MM.1S (cell line): ENCODE measurements at regions not wholly inside any gene's neighbourhood (a gene's known extent, or its start where the extent isn't known, plus 50 kb on each side); places are given as distances from the start of the nearest gene placed in this dataset.
"Not testable (repeated sequence)": the region's sequence is repeated elsewhere in the genome, so short reads cannot be mapped to it uniquely, and the experiment has no call there.

Source experiments
- DNase-seq: peaks from one replicate; pipeline ENCODE4 v3.0.0-alpha.2; 2015
- H2AFZ ChIP-seq: fragments of 300-600 bp; sonication (generic); 2 replicates; pipeline ENCODE4 v1.6.0; 2016; ENCODE audit warnings: antibody characterized with exemption, low read length
- H3F3A ChIP-seq: fragments of 300-600 bp; sonication (generic); 2 replicates; pipeline ENCODE4 v1.6.1; 2016; ENCODE audit warnings: mild to moderate bottlenecking, antibody characterized with exemption, low read length, moderate library complexity, mixed read lengths; ENCODE audit not compliant: insufficient read depth
- H3K27ac ChIP-seq: fragments of 300-600 bp; sonication (generic); 2 replicates; pipeline ENCODE4 v1.5.1; 2016; ENCODE audit warnings: mild to moderate bottlenecking, low read length
- H3K27me3 ChIP-seq: fragments of 300-600 bp; sonication (generic); replicated peaks from 2 replicates; pipeline ENCODE4 v1.6.0; 2016; ENCODE audit warnings: low read length; ENCODE audit not compliant: insufficient read depth
- H3K36me3 ChIP-seq: fragments of 300-600 bp; sonication (generic); replicated peaks from 2 replicates; pipeline ENCODE4 v1.6.1; 2016; ENCODE audit warnings: mild to moderate bottlenecking, low read length, mixed read lengths; ENCODE audit not compliant: insufficient read depth
- H3K4me1 ChIP-seq: fragments of 300-600 bp; sonication (generic); 2 replicates; pipeline ENCODE4 v1.6.1; 2016; ENCODE audit warnings: low read length, mixed read lengths
- H3K4me2 ChIP-seq: fragments of 300-600 bp; sonication (generic); 2 replicates; pipeline ENCODE4 v1.6.0; 2016; ENCODE audit warnings: low read depth, low read length
- H3K4me3 ChIP-seq: fragments of 300-600 bp; sonication (generic); 2 replicates; pipeline ENCODE4 v1.5.1; 2016; ENCODE audit warnings: low read length, mixed read lengths
- H3K79me2 ChIP-seq: fragments of 300-600 bp; sonication (generic); 2 replicates; pipeline ENCODE4 v1.6.1; 2016; ENCODE audit warnings: mixed run types, low read length, mixed read lengths
- H3K9ac ChIP-seq: fragments of 300-600 bp; sonication (generic); 2 replicates; pipeline ENCODE4 v1.6.1; 2016; ENCODE audit warnings: low read length, mixed read lengths
- H3K9me2 ChIP-seq: fragments of 300-600 bp; sonication (generic); replicated peaks from 2 replicates; pipeline ENCODE4 v1.6.1; 2016; ENCODE audit warnings: mild to moderate bottlenecking, low read length, mixed read lengths; ENCODE audit not compliant: insufficient read depth
- H3K9me3 ChIP-seq: fragments of 300-600 bp; sonication (generic); replicated peaks from 2 replicates; pipeline ENCODE4 v1.6.1; 2016; ENCODE audit warnings: mild to moderate bottlenecking, low read length, mixed read lengths; ENCODE audit not compliant: insufficient read depth
- H4K20me1 ChIP-seq: fragments of 300-600 bp; sonication (generic); 2 replicates; pipeline ENCODE4 v1.6.1; 2016; ENCODE audit warnings: mild to moderate bottlenecking, low read length, moderate library complexity, mixed read lengths; ENCODE audit not compliant: insufficient read depth
- CTCF ChIP-seq: fragments of 300-600 bp; sonication (generic); IDR thresholded peaks from 2 replicates; pipeline ENCODE4 v1.5.1; 2016; ENCODE audit warnings: antibody characterized with exemption, low read length, mixed read lengths
- EZH2 ChIP-seq: fragments of 300-600 bp; sonication (generic); optimal IDR thresholded peaks from 2 replicates; pipeline ENCODE3; 2017; ENCODE audit warnings: low read depth, mild to moderate bottlenecking, antibody characterized with exemption, low read length, mixed read lengths
- EZH2phosphoT487 ChIP-seq: fragments of 300-600 bp; sonication (generic); IDR thresholded peaks from 2 replicates; pipeline ENCODE4 v1.6.1; 2018; ENCODE audit warnings: antibody characterized with exemption, low read length

GRCh38 chr16:73945631-73946030, 351.0 kb upstream of the PSMD7 start:
- no peaks in the 10 kb centered on the region for H3K36me3 ChIP-seq
- no peak for TF ChIP-seq EZH2phosphoT487
- TF ChIP-seq EZH2, result no peak
- no peak for TF ChIP-seq CTCF
- no peak overlapping the region for H3K4me3 ChIP-seq
- no peaks in the 10 kb centered on the region for H4K20me1 ChIP-seq
- no peak overlapping the region for H2AFZ ChIP-seq
- no peak overlapping the region for H3K27ac ChIP-seq
- H3K4me1 ChIP-seq, result no peaks in the 10 kb centered on the region
- H3K9ac ChIP-seq, result no peak overlapping the region
- DNase-seq, result no peak
- no peak overlapping the region for H3K4me2 ChIP-seq
- H3K9me2 ChIP-seq, result no peaks in the 10 kb centered on the region
- no peaks in the 10 kb centered on the region for H3K79me2 ChIP-seq
- H3K9me3 ChIP-seq, result no peaks in the 10 kb centered on the region
- H3F3A ChIP-seq, result no peaks in the 10 kb centered on the region
- no peaks in the 10 kb centered on the region for H3K27me3 ChIP-seq

DNA sequence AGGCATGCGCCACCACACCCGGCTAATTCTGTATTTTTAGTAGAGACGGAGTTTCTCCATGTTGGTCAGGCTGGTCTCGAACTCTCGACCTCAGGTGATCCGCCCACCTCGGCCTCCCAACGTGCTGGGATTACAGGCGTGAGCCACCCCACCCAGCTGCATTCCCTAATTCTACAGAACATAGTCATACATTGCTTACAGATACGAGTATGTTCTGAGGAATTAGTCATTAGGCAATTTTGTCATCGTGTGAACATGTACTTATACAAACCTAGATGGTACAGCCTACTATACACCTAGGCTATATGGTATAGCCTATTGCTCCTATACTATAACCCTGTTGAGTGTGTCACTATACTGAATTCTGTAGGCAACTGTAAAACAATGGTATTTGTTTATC, 353.4 kb upstream of the PSMD7 start:
- H3K4me1 ChIP-seq, H3K9ac ChIP-seq, H3K4me3 ChIP-seq, H2AFZ ChIP-seq, H3K36me3 ChIP-seq, H3F3A ChIP-seq, H3K27me3 ChIP-seq, H3K9me2 ChIP-seq, H4K20me1 ChIP-seq, DNase-seq, H3K27ac ChIP-seq, H3K4me2 ChIP-seq, H3K9me3 ChIP-seq, H3K79me2 ChIP-seq: not testable (repeated sequence)

DNA sequence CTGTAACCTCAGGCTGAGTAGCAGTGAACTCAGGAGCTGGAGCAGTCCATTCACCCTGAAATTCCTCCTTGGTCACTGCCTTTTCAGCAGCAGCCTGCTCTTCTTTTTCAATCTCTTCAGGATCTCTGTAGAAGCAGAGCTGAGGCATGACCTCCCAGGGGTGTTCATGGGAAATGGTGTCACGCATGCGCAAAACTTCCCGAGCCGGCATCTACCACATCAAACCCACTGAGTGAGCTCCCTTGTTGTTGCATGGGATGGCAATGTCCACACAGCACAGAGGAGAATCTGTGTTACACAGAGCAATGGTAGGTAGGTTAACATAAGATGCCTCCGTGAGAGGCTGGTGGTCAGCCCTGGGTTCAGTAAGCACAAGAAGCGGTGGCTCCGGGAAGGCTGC, 355.8 kb upstream of the PSMD7 start:
- H3K9me2 ChIP-seq, H3K4me1 ChIP-seq, H3K4me2 ChIP-seq, H3K9ac ChIP-seq, H3K9me3 ChIP-seq, H3K36me3 ChIP-seq, H3K27ac ChIP-seq, H3K27me3 ChIP-seq, H3K4me3 ChIP-seq, H3K79me2 ChIP-seq, H2AFZ ChIP-seq, H4K20me1 ChIP-seq, H3F3A ChIP-seq, DNase-seq: not testable (repeated sequence)

- TF ChIP-seq EZH2 (no peak), CTCF (no peak), EZH2phosphoT487 (no peak)
- Histone ChIP-seq H3F3A (no peaks in the 10 kb centered on the region), H3K36me3 (no peaks in the 10 kb centered on the region), H3K4me1 (no peaks in the 10 kb centered on the region), H2AFZ (no peak overlapping the region), H3K27me3 (no peaks in the 10 kb centered on the region), H3K9me2 (no peaks in the 10 kb centered on the region), H3K9ac (no peak overlapping the region), H3K9me3 (no peaks in the 10 kb centered on the region), H3K79me2 (no peaks in the 10 kb centered on the region), H4K20me1 (no peaks in the 10 kb centered on the region), H3K4me3 (no peak overlapping the region), H3K4me2 (no peak overlapping the region), H3K27ac (no peak overlapping the region)
- no peak for DNase-seq
Observed at GRCh38 chr16:73923951-73924350, 372.7 kb upstream of the PSMD7 start.
